ENCODE measurements at regions not wholly inside any gene's neighbourhood (a gene's known extent, or its start where the extent isn't known, plus 50 kb on each side); places are given as distances from the start of the nearest gene placed in this dataset.
"Not testable (repeated sequence)": the region's sequence is repeated elsewhere in the genome, so short reads cannot be mapped to it uniquely, and the experiment has no call there.

DNA sequence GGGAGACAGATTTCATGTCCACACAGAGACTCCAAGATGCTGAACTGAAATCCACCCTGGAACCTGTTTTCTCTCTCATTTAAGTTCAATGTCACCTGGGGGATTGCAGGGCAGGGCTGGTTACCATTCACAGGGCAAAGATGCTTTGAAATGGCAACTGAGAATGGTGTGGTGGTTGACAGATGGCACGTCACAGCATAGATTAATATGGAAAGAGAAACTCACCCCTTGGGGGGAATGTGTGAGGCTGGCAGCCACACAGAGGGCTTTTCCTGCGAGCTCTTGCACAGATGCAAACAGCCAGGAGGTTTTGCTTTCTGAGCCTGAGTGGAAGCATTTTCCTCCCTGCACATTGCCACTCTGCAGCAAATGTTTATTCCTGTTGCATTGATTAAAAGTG, 167.3 kb upstream of the OSBPL11 start:
- H3K4me3 ChIP-seq (ENCODE audit: low read length); H2BK5ac ChIP-seq (ENCODE audit: low read length); H3K36me3 ChIP-seq (ENCODE audit: control insufficient read depth, insufficient read depth, low read length); H3K4me1 ChIP-seq (ENCODE audit: control insufficient read depth, low read depth, low read length); H4K5ac ChIP-seq (ENCODE audit: low read length); H3K9ac ChIP-seq (ENCODE audit: low read length); H2BK120ac ChIP-seq (ENCODE audit: low read depth, low read length); H4K8ac ChIP-seq (ENCODE audit: low read depth, low read length); DNase-seq; H3K27me3 ChIP-seq (ENCODE audit: insufficient read depth, low read length, poor library complexity); H3K27ac ChIP-seq (ENCODE audit: low read depth, low read length); H3K23ac ChIP-seq (ENCODE audit: low read length); H2BK15ac ChIP-seq (replicated peaks; ENCODE audit: low read depth); H3K18ac ChIP-seq (ENCODE audit: low read length); H3K56ac ChIP-seq (ENCODE audit: low read length); H3K4ac ChIP-seq (ENCODE audit: low read depth, low read length); H3K4me2 ChIP-seq (ENCODE audit: low read length); H3K79me2 ChIP-seq (ENCODE audit: control insufficient read depth, insufficient read depth, low read length); H2AK5ac ChIP-seq (ENCODE audit: low read length); H3K79me1 ChIP-seq (ENCODE audit: low read length): not testable (repeated sequence)
- no CpG with 5 or more reads among the region's 2 CpGs for WGBS (ENCODE audit: extremely low coverage, insufficient coverage, low lambda C conversion rate)

DNA sequence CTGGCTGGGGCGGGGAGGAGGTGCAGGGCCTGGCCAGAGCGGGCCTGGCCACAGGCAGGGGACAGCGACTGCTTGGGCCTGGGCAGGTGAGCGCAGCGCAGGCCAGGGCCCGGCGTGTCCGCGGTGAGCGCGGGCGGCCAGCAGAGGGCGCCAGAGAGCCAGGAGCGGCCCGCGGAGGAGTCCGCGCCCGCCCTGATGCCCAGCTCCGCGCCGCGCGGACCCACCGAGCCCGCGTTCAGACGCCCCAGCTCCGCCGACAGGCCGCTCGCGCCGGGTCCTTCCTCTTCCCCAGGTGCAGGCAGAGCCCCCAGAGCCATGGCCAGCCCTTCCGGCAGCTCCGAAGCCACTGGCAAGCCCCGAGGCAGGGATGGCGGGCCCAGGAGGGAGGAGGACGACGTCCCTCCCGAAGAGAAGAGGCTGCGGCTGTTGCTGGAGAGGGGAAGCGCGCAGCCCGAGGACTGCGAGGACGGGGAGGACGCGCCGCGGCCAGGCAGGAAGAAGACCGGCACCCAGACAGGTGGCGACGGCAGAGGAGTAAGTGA, 171.1 kb upstream of the OSBPL11 start:
- H3K56ac ChIP-seq (ENCODE audit: low read length): peak overlapping the region; percentile 85
- not testable (repeated sequence) for H3K4me3 ChIP-seq (ENCODE audit: low read length); H3K27ac ChIP-seq (ENCODE audit: low read depth, low read length); H3K18ac ChIP-seq (ENCODE audit: low read length); H3K4ac ChIP-seq (ENCODE audit: low read depth, low read length); H4K5ac ChIP-seq (ENCODE audit: low read length); H2BK15ac ChIP-seq (replicated peaks; ENCODE audit: low read depth); H2BK120ac ChIP-seq (ENCODE audit: low read depth, low read length); H3K36me3 ChIP-seq (ENCODE audit: control insufficient read depth, insufficient read depth, low read length); H3K4me1 ChIP-seq (ENCODE audit: control insufficient read depth, low read depth, low read length); H3K27me3 ChIP-seq (ENCODE audit: insufficient read depth, low read length, poor library complexity); H2BK5ac ChIP-seq (ENCODE audit: low read length); H3K79me1 ChIP-seq (ENCODE audit: low read length); H3K79me2 ChIP-seq (ENCODE audit: control insufficient read depth, insufficient read depth, low read length); H4K8ac ChIP-seq (ENCODE audit: low read depth, low read length); H2AK5ac ChIP-seq (ENCODE audit: low read length); H3K23ac ChIP-seq (ENCODE audit: low read length)
- DNase-seq: peak; percentile 57
- peak overlapping the region; percentile 72 for H3K9ac ChIP-seq (ENCODE audit: low read length)
- H3K4me2 ChIP-seq (ENCODE audit: low read length): peak overlapping the region; percentile 38
- WGBS (ENCODE audit: extremely low coverage, insufficient coverage, low lambda C conversion rate): no CpG with 5 or more reads among the region's 54 CpGs

DNA sequence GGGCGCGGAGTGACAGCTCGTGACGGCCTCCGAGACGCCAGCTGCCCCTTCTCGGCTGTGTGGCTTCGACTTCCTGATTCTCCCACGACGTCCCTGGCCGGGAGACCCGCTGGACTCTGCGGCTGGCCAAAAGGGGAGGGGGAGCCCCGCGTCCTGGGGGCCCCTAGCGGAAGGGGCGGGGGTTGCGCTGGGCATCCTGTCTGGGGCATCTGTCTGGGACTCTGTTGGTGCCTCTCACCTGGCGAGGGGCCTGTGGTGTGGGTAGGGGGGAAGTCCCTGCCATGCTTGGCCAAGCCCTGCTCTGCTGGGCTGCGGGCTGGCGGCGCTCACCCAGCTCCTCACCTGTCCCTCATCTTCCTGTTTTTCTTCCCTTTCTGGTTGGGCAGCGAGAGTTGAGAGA, 171.6 kb upstream of the OSBPL11 start:
- H3K4me1 ChIP-seq (ENCODE audit: control insufficient read depth, low read depth, low read length); H3K4me2 ChIP-seq (ENCODE audit: low read length); H3K9ac ChIP-seq (ENCODE audit: low read length); H3K27me3 ChIP-seq (ENCODE audit: insufficient read depth, low read length, poor library complexity); H2BK15ac ChIP-seq (replicated peaks; ENCODE audit: low read depth); H3K23ac ChIP-seq (ENCODE audit: low read length); H3K4me3 ChIP-seq (ENCODE audit: low read length); H3K36me3 ChIP-seq (ENCODE audit: control insufficient read depth, insufficient read depth, low read length); H2BK120ac ChIP-seq (ENCODE audit: low read depth, low read length); H3K18ac ChIP-seq (ENCODE audit: low read length); H3K27ac ChIP-seq (ENCODE audit: low read depth, low read length); H2AK5ac ChIP-seq (ENCODE audit: low read length); H2BK5ac ChIP-seq (ENCODE audit: low read length); H4K8ac ChIP-seq (ENCODE audit: low read depth, low read length); H3K4ac ChIP-seq (ENCODE audit: low read depth, low read length); H3K79me2 ChIP-seq (ENCODE audit: control insufficient read depth, insufficient read depth, low read length); H3K79me1 ChIP-seq (ENCODE audit: low read length); H4K5ac ChIP-seq (ENCODE audit: low read length): not testable (repeated sequence)
- no CpG with 5 or more reads among the region's 23 CpGs for WGBS (ENCODE audit: extremely low coverage, insufficient coverage, low lambda C conversion rate)
- peak overlapping the region; percentile 67 for H3K56ac ChIP-seq (ENCODE audit: low read length)
- peak; percentile 11 for DNase-seq

- no CpG with 5 or more reads among the region's 14 CpGs for WGBS (ENCODE audit: extremely low coverage, insufficient coverage, low lambda C conversion rate)
- no peak overlapping the region for H2BK5ac ChIP-seq (ENCODE audit: low read length)
Measured at GRCh38 chr3:125767641-125768040, 172.3 kb upstream of the OSBPL11 start.

DNA sequence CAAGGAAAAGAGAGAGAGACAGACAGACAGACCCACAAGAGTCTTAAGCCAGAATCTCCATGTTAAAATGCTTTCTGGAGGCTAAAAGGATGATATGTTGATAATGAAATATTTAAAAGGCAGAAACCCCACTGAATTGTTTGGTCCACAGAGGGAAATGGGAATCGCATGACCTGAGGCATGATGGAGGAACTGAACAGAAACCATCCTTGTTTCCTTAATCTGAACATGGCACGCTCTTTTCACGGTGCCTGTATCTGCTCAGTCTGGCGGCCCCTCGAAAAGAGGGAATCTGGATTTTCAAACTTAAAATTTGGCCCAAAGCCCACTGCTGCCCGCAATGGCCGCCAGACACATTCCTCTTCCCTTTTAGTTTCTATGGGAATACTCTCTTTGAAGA, 173.5 kb upstream of the OSBPL11 start:
- H3K4me1 ChIP-seq (ENCODE audit: control insufficient read depth, low read depth, low read length); H3K27ac ChIP-seq (ENCODE audit: low read depth, low read length); H2BK120ac ChIP-seq (ENCODE audit: low read depth, low read length); H3K4ac ChIP-seq (ENCODE audit: low read depth, low read length); H2BK5ac ChIP-seq (ENCODE audit: low read length); H3K4me3 ChIP-seq (ENCODE audit: low read length); H2BK15ac ChIP-seq (replicated peaks; ENCODE audit: low read depth); H3K79me1 ChIP-seq (ENCODE audit: low read length); H3K9ac ChIP-seq (ENCODE audit: low read length); H3K27me3 ChIP-seq (ENCODE audit: insufficient read depth, low read length, poor library complexity); H3K36me3 ChIP-seq (ENCODE audit: control insufficient read depth, insufficient read depth, low read length); H3K18ac ChIP-seq (ENCODE audit: low read length); H2AK5ac ChIP-seq (ENCODE audit: low read length); H3K4me2 ChIP-seq (ENCODE audit: low read length); H3K56ac ChIP-seq (ENCODE audit: low read length); DNase-seq; H3K79me2 ChIP-seq (ENCODE audit: control insufficient read depth, insufficient read depth, low read length); H3K23ac ChIP-seq (ENCODE audit: low read length); H4K5ac ChIP-seq (ENCODE audit: low read length); H4K8ac ChIP-seq (ENCODE audit: low read depth, low read length): not testable (repeated sequence)
- no CpG with 5 or more reads among the region's 7 CpGs for WGBS (ENCODE audit: extremely low coverage, insufficient coverage, low lambda C conversion rate)

More at GRCh38 chr3:125767641-125768040, 172.3 kb upstream of the OSBPL11 start:
- Histone ChIP-seq H3K56ac (ENCODE audit: low read length) (no peak overlapping the region), H3K9ac (ENCODE audit: low read length) (no peak overlapping the region), H3K36me3 (ENCODE audit: control insufficient read depth, insufficient read depth, low read length) (no peaks in the 10 kb centered on the region), H3K27ac (ENCODE audit: low read depth, low read length) (no peak overlapping the region), H3K4me3 (ENCODE audit: low read length) (no peak overlapping the region), H4K8ac (ENCODE audit: low read depth, low read length) (no peak overlapping the region), H3K18ac (ENCODE audit: low read length) (no peak overlapping the region), H2AK5ac (ENCODE audit: low read length) (no peak overlapping the region), H3K4me1 (ENCODE audit: control insufficient read depth, low read depth, low read length) (no peaks in the 10 kb centered on the region), H2BK120ac (ENCODE audit: low read depth, low read length) (no peak overlapping the region), H3K27me3 (ENCODE audit: insufficient read depth, low read length, poor library complexity) (no peaks in the 10 kb centered on the region), H3K23ac (ENCODE audit: low read length) (no peak overlapping the region), H3K79me1 (ENCODE audit: low read length) (no peaks in the 10 kb centered on the region), H3K79me2 (ENCODE audit: control insufficient read depth, insufficient read depth, low read length) (no peaks in the 10 kb centered on the region), H3K4ac (ENCODE audit: low read depth, low read length) (no peak overlapping the region), H2BK15ac (replicated peaks; ENCODE audit: low read depth) (no peak overlapping the region), H3K4me2 (ENCODE audit: low read length) (no peak overlapping the region), H4K5ac (ENCODE audit: low read length) (no peak overlapping the region)
- no peak for DNase-seq

GRCh38 chr3:125771506-125771905, 176.2 kb upstream of the OSBPL11 start:
- not testable (repeated sequence) for H3K36me3 ChIP-seq (ENCODE audit: control insufficient read depth, insufficient read depth, low read length); H2BK120ac ChIP-seq (ENCODE audit: low read depth, low read length)

More at GRCh38 chr3:125771506-125771905, 176.2 kb upstream of the OSBPL11 start:
- not testable (repeated sequence) for H3K4ac ChIP-seq (ENCODE audit: low read depth, low read length); H3K56ac ChIP-seq (ENCODE audit: low read length); H2AK5ac ChIP-seq (ENCODE audit: low read length); H4K8ac ChIP-seq (ENCODE audit: low read depth, low read length); H3K18ac ChIP-seq (ENCODE audit: low read length); H3K9ac ChIP-seq (ENCODE audit: low read length); H3K27me3 ChIP-seq (ENCODE audit: insufficient read depth, low read length, poor library complexity); H3K4me1 ChIP-seq (ENCODE audit: control insufficient read depth, low read depth, low read length); H3K23ac ChIP-seq (ENCODE audit: low read length); H4K5ac ChIP-seq (ENCODE audit: low read length); H3K4me3 ChIP-seq (ENCODE audit: low read length); H3K79me2 ChIP-seq (ENCODE audit: control insufficient read depth, insufficient read depth, low read length); H3K79me1 ChIP-seq (ENCODE audit: low read length); H2BK5ac ChIP-seq (ENCODE audit: low read length); DNase-seq; H2BK15ac ChIP-seq (replicated peaks; ENCODE audit: low read depth); H3K4me2 ChIP-seq (ENCODE audit: low read length); H3K27ac ChIP-seq (ENCODE audit: low read depth, low read length)
- no CpG with 5 or more reads among the region's 13 CpGs for WGBS (ENCODE audit: extremely low coverage, insufficient coverage, low lambda C conversion rate)

Data from mesendoderm (in vitro differentiated cells).